WI38 (cell line): ENCODE measurements at regions not wholly inside any gene's neighbourhood (a gene's known extent, or its start where the extent isn't known, plus 50 kb on each side); places are given as distances from the start of the nearest gene placed in this dataset.

Source experiments
- H3K4me3 ChIP-seq: 2 replicates; pipeline ENCODE4 v1.5.1; 2011; ENCODE audit warnings: low read depth, mild to moderate bottlenecking, control low read depth, low read length
- CTCF ChIP-seq: IDR thresholded peaks from 2 replicates; pipeline ENCODE4 v1.5.1; 2012; ENCODE audit warnings: low read depth, mild to moderate bottlenecking, control low read depth, low read length

DNA sequence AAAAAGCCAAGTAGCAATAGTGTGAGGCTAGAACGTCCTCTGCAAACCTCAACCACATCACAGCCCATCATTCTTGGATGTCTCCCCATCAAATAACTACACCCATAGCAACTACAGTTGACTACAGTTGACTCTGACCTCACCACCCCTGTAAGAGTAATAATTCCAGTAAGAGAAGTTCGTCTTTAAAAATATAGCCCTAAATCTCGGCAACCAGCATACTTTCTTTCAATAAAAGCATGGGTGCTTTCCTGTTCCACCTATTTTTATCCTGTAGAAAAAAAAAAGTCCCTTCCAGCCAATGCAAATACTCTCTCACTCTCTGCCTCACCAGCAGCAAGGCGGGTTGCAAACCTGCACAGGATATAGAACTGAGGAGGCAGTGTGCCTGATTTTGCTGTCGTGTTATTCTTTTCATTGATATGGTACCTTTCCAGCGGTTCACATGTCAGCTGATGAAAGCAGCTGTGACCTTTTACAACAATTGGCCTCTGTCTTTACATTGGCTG lies 187.5 kb upstream of the NFE2L3 start:
- TF ChIP-seq CTCF, result no peak
- no peak overlapping the region for H3K4me3 ChIP-seq

DNA sequence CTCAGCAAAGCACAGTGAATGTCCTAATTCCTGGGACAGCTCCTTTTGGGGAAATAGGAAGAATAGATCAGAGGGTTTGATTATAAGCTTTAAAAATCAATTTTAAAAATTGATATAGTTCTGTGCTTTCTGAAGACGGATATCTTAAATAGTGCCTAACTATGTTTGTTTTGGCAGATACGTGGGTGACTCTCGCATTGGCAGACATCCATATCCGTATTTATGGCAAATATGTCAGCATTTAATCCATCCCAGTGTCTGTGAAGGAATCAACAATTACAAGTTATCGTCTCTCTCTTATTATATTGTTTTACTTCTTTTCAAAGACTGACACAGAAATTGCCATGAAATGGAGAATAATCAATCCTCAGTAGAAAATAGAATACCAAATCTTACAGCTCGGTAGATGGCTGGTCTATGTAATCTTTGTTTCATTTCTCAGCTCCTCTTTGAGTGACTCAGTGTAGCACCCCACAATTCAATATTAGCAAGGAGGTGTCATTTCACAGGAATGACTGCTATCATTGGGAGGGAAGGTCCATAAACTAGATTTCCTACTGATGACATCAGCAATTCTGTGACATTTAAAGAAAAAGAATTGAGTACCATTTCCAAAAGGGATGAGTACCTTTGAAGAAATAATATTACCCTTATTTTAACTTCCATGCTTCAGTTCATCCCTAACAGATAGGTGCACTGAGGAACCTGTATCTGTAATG lies 186.4 kb upstream of the NFE2L3 start:
- TF ChIP-seq CTCF, result no peak
- no peak overlapping the region for H3K4me3 ChIP-seq

GRCh38 chr7:25966469-25966868 lies 185.5 kb upstream of the NFE2L3 start:
- H3K4me3 ChIP-seq, result no peak overlapping the region
- TF ChIP-seq CTCF, result no peak

GRCh38 chr7:25967278-25968204 lies 184.5 kb upstream of the NFE2L3 start:
- no peak overlapping the region for H3K4me3 ChIP-seq
- no peak for TF ChIP-seq CTCF

DNA sequence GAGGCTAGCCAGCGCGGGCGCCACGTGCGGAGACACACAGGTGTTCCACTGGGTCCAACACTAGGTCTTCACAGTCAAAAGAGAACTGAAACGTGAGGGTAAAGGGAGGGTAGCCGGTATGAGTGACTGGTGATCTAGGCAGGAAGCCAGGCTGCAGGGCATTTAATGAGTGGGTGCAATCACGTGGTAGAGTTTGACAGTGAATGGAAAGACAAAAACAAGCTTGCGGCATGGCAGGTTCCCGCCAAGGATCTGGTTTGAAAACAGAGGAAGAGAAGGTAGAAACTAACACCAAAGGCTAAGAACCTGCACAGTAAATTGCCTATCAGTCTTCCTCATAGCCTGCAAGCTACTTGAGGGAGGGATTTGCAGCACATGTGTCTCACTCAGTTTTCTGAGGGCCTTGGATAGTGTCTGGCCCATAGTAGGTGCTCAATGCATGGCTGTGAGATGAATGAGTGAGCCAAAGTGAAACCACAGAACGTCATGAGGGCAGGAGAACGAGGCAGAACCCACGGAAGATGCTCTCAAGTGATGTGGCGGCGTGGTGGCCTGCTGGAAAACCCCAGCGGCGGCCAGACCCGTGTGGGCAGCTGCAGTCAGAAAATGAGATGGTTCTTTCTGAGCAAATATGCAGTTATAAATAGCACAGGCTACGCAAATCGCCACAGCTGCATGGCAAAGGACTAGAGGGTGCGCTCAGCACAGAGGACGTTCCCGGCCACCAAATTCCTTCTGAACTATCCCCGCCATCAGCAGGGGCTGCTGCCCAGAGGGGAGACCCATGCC lies 183.6 kb upstream of the NFE2L3 start:
- H3K4me3 ChIP-seq, result no peak overlapping the region
- TF ChIP-seq CTCF, result no peak

GRCh38 chr7:25970356-25970755 lies 181.6 kb upstream of the NFE2L3 start:
- TF ChIP-seq CTCF, result no peak
- H3K4me3 ChIP-seq, result no peak overlapping the region
